GM19468 (cell line): ENCODE measurements at regions not wholly inside any gene's neighbourhood (a gene's known extent, or its start where the extent isn't known, plus 50 kb on each side); places are given as distances from the start of the nearest gene placed in this dataset.
A peak's percentile ranks its signal among the peaks of the same experiment; 100 is the strongest.

ENCODE experiments used
- ATAC-seq: cut with Tn5 transposase; IDR thresholded peaks from one replicate; pipeline ENCODE4 v1.9.1; 2021; ENCODE audit warnings: mild to moderate bottlenecking, moderate library complexity, moderate number of reproducible peaks; ENCODE audit not compliant: unreplicated experiment; ENCODE audit errors: extremely low read depth

DNA sequence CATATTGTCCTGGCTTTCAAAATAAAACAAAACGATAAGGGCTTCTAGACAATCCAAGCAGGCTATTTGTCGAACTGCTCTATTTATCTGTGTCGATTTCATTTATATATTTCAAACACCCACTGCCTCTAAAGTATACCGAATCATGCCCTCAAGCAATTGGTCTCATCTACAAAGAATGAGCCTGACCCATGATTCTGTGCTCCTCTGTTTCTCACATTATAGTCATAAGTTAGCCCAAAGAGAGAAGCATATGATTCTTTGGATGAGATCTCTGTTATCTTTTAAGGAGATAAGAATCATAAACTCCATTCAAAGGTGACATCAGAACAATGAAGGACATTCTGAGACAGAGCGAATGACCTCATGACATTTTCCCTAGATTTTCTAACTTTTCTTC is 191.1 kb downstream of the MAP2K6 start:
- ATAC-seq, result no peak

GRCh38 chr17:69606142-69606800 is 191.8 kb downstream of the MAP2K6 start:
- no peak for ATAC-seq

- peak; percentile 83 for ATAC-seq
Observed at GRCh38 chr17:69607162-69607834, 192.8 kb downstream of the MAP2K6 start.

GRCh38 chr17:69608141-69608540 is 193.6 kb downstream of the MAP2K6 start:
- ATAC-seq, result no peak

DNA sequence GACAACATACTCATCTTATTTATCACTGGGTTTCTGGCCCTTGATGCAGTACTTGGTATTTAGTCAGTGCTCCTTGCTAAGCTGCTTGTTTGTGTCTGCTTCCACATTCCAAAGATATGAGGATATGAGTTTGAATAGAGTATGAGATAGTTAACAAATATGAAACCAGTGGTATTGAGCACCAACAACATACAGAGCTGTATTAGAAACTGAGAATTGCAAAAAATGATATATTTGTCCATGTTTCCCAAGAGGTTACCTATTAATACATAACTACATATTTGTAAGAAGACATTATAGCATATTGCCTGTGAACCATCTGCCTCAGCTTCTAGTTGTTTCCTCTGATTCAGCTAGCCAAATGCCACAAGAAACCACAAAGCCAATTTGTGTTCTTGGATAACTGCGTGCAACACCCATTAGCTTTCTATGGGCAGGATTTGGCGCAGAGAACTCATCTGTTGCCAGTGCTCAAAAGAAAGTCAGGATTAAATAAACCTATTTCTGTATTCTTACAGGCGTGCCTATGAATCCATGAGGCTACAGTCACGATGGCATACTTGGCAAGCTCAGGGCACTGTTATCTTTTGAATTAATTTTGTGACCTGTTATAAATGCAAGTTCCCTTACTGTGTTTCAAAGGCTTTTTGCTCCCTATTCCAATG is 194.4 kb downstream of the MAP2K6 start:
- no peak for ATAC-seq

DNA sequence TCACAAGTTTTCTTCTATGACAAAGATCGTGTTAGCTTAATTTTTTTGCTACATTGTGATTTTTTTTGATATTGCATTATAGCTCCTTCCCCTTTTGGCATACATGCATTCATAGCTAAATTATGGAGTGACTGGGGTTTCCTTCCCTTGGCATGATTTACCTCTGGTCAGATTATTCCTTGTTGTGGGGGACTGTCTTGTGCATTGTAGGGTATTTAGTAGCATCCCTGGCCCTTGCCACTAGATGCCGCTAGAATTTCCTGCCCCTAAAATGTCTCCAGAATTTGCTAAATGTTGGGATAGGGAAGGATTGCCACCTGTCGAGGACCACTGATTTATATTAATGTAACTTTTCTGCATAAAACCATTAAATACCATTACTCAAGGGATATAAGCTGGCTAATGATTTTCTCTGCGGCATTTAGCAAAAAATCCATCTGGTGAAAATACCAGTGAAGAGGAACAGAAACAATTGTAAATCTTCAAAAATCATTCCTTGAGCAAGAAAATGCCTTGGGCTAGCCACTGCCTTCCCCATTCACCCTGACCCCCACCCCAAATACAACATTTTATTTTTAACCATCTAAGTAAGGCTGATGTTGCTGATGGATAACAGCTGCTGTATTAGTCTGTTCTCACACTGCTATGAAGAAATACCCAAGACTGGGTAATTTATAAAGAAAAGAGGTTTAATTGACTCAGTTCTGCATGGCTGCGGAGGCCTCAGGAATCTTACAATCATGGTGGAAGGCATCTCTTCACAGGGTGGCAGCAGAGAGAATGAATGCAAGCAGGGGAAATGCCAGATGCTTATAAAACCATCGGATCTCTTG is 195.2 kb downstream of the MAP2K6 start:
- no peak for ATAC-seq

- no peak for ATAC-seq
Observed at GRCh38 chr17:69620363-69620762, 205.9 kb downstream of the MAP2K6 start.

GRCh38 chr17:69625474-69625873 is 211.0 kb downstream of the MAP2K6 start:
- no peak for ATAC-seq

GRCh38 chr17:69630056-69630635 is 215.6 kb downstream of the MAP2K6 start:
- ATAC-seq, result no peak

GRCh38 chr17:69634844-69635243 is 220.3 kb downstream of the MAP2K6 start:
- ATAC-seq, result no peak

DNA sequence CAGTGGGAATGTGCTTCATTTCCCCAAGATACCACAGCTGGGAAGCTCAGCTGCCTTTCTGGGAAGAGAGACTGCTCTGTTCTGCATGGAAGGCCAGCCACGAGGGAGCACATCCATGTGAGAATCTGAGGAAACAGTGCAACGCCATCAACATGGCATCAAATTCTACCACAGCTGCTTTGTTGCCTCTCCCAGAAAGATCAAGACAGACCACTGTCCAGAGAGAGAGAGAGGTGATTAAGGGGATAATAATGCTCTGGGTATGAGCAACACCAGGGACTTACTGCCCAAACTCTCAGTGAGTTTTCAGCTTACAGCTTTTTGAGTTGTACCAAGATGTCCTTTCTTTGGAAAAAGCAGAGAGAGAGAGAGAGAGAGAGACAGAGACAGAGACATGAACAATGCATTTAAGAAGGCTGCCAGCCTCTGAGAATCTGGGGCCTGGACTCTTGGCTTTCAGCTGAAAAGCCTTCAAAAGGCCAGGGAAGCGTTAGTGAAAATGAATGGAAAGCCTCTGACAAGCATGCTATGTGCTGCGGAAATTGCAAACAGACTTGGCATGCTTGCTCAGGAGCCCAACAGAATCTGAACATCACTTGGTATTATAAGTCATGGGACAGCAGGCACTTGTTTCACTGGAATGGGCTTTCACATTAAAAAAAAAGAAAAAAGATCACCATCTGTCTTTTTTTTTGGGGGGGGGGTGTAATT is 223.1 kb downstream of the MAP2K6 start:
- ATAC-seq, result no peak

DNA sequence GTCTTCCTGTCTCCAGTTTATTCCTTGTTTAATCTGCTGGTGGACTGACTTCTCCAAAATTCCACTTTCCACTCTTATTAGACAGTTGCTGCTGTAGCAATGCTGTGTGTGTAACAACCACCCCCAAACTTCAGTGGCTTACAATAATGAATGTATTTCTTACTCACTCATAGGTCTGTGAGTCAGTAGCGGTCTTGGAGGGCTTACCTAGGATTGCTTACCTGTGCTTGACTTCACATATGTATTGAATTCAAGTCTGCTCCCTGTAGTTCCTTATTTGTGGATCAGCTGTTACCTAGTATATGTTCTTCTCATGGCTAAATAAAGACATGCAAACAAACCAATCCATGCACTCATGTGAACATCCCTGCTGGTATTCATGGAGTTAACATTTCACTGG is 224.6 kb downstream of the MAP2K6 start:
- ATAC-seq, result no peak

DNA sequence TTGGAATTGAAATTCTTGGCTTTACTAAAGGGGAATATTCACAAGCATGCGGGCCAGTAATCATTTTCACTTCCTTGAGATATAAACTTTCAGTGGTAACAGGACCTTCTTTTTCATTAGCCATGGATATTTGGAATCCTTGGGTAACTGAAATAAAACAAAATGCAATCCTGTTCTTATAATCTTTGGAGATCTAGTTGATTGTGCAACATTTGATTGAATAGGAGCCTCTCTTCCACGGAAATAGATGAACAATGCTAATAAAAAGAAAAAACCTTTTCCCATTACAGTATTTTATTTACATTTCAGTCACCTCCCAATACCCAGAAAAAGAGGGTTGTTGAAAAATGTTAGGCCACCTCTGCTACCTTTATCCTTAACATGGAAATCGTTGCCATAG is 225.6 kb downstream of the MAP2K6 start:
- no peak for ATAC-seq

GRCh38 chr17:69643686-69644085 is 229.2 kb downstream of the MAP2K6 start:
- ATAC-seq, result no peak

- no peak for ATAC-seq
Observed at GRCh38 chr17:69646729-69647128, 232.2 kb downstream of the MAP2K6 start.

GRCh38 chr17:69650881-69651280 is 236.4 kb downstream of the MAP2K6 start:
- ATAC-seq, result no peak

DNA sequence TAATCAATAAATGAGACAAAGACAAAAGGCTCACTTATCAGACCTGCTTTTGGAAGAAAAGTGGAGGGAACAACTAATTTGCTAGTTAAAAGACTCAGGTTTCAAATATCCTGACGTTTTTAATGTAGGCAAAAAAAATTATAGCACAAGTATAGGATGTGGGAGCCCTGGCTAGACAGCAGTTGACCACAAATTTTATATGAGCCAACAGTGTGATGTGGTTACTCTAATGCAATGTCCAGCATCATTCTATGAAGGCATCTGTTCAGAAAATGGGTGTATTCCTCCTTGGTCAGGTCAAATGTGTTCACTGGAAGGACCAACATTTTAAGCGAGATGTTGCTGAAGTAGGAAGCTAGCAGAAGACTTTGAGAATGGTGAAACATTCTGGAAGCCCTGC is 237.4 kb downstream of the MAP2K6 start:
- ATAC-seq, result no peak

DNA sequence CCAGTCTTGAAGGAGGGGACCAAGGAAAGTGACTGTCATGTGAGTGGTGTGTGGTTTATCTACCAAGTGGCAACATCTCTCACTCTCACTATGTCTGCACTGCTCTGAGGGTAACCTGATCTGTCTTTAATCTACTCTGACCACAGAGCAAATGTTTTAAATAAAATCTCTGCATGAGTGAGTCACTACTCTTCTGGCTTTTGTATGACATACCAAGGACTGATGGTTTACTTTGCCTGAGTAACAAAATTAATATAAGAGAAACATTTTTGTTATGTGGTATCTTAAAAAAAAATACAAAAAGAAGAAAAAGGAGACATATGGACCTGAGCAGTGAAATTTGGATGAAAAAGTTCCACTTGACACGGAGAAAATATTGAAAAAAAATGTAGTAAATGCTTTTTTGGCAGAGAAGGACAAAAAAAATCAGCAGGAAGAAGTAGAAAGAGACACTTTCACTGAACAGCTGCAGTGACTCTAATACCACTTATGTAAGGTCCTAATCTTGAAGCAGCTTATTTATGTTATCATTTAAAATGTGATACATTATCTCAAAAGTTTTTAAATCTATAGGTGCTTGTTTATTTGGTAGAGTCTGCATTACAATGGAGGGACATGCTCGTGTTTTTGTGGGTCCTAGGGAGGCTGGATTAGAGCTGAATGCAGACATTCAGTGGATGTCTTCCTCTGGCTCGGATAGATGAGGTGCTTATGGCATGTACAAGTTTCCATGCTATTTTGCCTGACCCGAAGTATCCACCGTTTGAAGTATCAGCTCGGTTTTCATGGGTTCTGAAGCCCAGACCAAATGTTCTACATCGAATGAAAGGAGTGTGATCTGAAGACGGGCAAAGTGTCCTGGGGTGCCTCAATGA is 240.7 kb downstream of the MAP2K6 start:
- no peak for ATAC-seq

DNA sequence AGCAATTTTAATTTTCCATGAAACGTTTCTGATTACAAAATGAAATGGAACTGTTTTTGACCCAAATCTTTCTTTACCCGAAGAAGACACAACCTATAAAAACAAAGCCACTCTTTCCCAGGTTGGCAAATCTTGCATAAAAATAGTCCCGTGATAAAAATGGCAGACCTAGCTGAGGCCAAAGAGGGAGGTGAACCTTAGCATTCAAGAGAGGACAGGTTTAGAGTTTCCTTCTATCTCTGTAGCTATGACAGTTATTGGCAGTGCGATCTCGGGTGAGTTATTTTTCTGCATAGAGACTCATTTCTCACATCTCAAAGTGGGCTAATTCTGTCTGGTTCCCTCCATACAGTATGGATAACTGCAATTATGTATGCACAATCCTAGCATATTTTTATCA is 241.4 kb downstream of the MAP2K6 start:
- ATAC-seq, result no peak
